ENCODE measurements at regions not wholly inside any gene's neighbourhood (a gene's known extent, or its start where the extent isn't known, plus 50 kb on each side); places are given as distances from the start of the nearest gene placed in this dataset.
A peak's percentile ranks its signal among the peaks of the same experiment; 100 is the strongest.

GRCh38 chr9:31124389-31124788 lies 1260.1 kb upstream of the ACO1 start:
- TF ChIP-seq CTCF (IDR thresholded peaks at IDR 0.05) = no peak
- DNase-seq (ENCODE audit: low spot score) (no peak), ATAC-seq (ENCODE audit: low FRiP score) (no peak)

- DNase-seq (ENCODE audit: low spot score) (no peak), ATAC-seq (ENCODE audit: low FRiP score) (no peak)
- no peak for TF ChIP-seq CTCF (IDR thresholded peaks at IDR 0.05)
These were observed 1248.9 kb upstream of the ACO1 start for GRCh38 chr9:31135567-31135966.

- TF ChIP-seq CTCF (IDR thresholded peaks at IDR 0.05) = no peak
- no peak for DNase-seq (ENCODE audit: low spot score)
- no peak for ATAC-seq (ENCODE audit: low FRiP score)
These were observed 1247.9 kb upstream of the ACO1 start for GRCh38 chr9:31136524-31136923.

- ATAC-seq (ENCODE audit: low FRiP score) = peak; percentile 77
- no peak for DNase-seq (ENCODE audit: low spot score)
- TF ChIP-seq CTCF (IDR thresholded peaks at IDR 0.05) = no peak
These were observed 1247.0 kb upstream of the ACO1 start for GRCh38 chr9:31137176-31138160.

GRCh38 chr9:31140316-31140715 lies 1244.1 kb upstream of the ACO1 start:
- TF ChIP-seq CTCF (IDR thresholded peaks at IDR 0.05) = no peak
- DNase-seq (ENCODE audit: low spot score) = no peak
- no peak for ATAC-seq (ENCODE audit: low FRiP score)

GRCh38 chr9:31142456-31142855 lies 1242.0 kb upstream of the ACO1 start:
- no peak for DNase-seq (ENCODE audit: low spot score)
- TF ChIP-seq CTCF (IDR thresholded peaks at IDR 0.05) = no peak
- ATAC-seq (ENCODE audit: low FRiP score) = no peak

- DNase-seq (ENCODE audit: low spot score) (no peak), ATAC-seq (ENCODE audit: low FRiP score) (no peak)
- no peak for TF ChIP-seq CTCF (IDR thresholded peaks at IDR 0.05)
These were observed 1239.8 kb upstream of the ACO1 start for GRCh38 chr9:31144614-31145013.
